HEK293 (cell line): ENCODE measurements at regions not wholly inside any gene's neighbourhood (a gene's known extent, or its start where the extent isn't known, plus 50 kb on each side); places are given as distances from the start of the nearest gene placed in this dataset.

Source experiments
- CTCF ChIA-PET: fragments of 350-600 bp; formaldehyde crosslinking; extraction: SDS; loops from one replicate; lab custom pipeline; 2021; ENCODE audit warnings: antibody characterized with exemption; lab: Yijun Ruan, JAX
- POLR2A ChIA-PET: fragments of 300-600 bp; formaldehyde crosslinking; extraction: SDS; loops from one replicate; lab custom pipeline; 2020; ENCODE audit warnings: antibody characterized with exemption, inconsistent platforms; lab: Yijun Ruan, JAX
- H3K27ac ChIP-seq: fragments of 200-500 bp; sonication (Bioruptor generic); 2 replicates; pipeline ENCODE4 v1.5.1; 2014; ENCODE audit warnings: low read depth, low read length, control low read depth, inconsistent platforms; ENCODE audit errors: extremely low read depth
- H3K36me3 ChIP-seq, 2 experiments: fragments of 200-500 bp in 1 of 2; sonication (Bioruptor generic) in 1 of 2; 1 replicate in 1 of 2; 2 replicates in 1 of 2; pipeline ENCODE4 v1.5.1; 2014 to 2017; ENCODE audit warnings: inconsistent platforms in 2 of 2, low read length in 2 of 2; ENCODE audit not compliant: control insufficient read depth in 2 of 2, insufficient read depth in 1 of 2
- H3K4me1 ChIP-seq: fragments of 200-500 bp; sonication (Bioruptor generic); 2 replicates; pipeline ENCODE4 v1.5.1; 2014; ENCODE audit warnings: mild to moderate bottlenecking, low read length, inconsistent platforms; ENCODE audit not compliant: control insufficient read depth, insufficient read depth
- H3K4me3 ChIP-seq: 2 replicates; pipeline ENCODE4 v1.5.1; 2011; ENCODE audit warnings: low read depth, mild to moderate bottlenecking, control low read depth, low read length, moderate library complexity
- H3K9me3 ChIP-seq: fragments of 200-500 bp; sonication (Bioruptor generic); 2 replicates; pipeline ENCODE4 v1.5.1; 2014; ENCODE audit warnings: low read depth, low read length, inconsistent platforms; ENCODE audit not compliant: control insufficient read depth, insufficient read depth
- EGR2 ChIP-seq: fragments of 450-650 bp; formaldehyde crosslinking; IDR thresholded peaks from 2 replicates; pipeline ENCODE4 v1.5.1; 2016; ENCODE audit warnings: low read depth, missing biosample characterization, missing genetic modification characterization
- FEZF1 ChIP-seq: fragments of 450-650 bp; formaldehyde crosslinking; IDR thresholded peaks from 2 replicates; pipeline ENCODE4 v1.5.1; 2016; ENCODE audit warnings: missing biosample characterization, missing genetic modification characterization
- HOXA7 ChIP-seq: sonication (generic); formaldehyde crosslinking; IDR thresholded peaks from 2 replicates; pipeline ENCODE4 v1.8.1; 2022; ENCODE audit warnings: missing genetic modification reagents, borderline replicate concordance
- MZF1 ChIP-seq: fragments of 450-650 bp; formaldehyde crosslinking; IDR thresholded peaks from 2 replicates; pipeline ENCODE4 v1.5.1; 2017; ENCODE audit warnings: missing biosample characterization, missing genetic modification characterization, borderline replicate concordance
- OSR2 ChIP-seq: fragments of 450-650 bp; formaldehyde crosslinking; IDR thresholded peaks from 2 replicates; pipeline ENCODE4 v1.5.1; 2016; ENCODE audit warnings: missing biosample characterization, missing genetic modification characterization
- RBAK ChIP-seq: fragments of 450-650 bp; formaldehyde crosslinking; IDR thresholded peaks from 2 replicates; pipeline ENCODE4 v1.5.1; 2016; ENCODE audit warnings: missing biosample characterization, missing genetic modification characterization
- SP2 ChIP-seq: fragments of 450-650 bp; formaldehyde crosslinking; IDR thresholded peaks from 2 replicates; pipeline ENCODE4 v1.5.1; 2016; ENCODE audit warnings: missing biosample characterization, missing genetic modification characterization
- ZBTB7A ChIP-seq: fragments of 450-650 bp; formaldehyde crosslinking; IDR thresholded peaks from 2 replicates; pipeline ENCODE4 v1.5.1; 2016; ENCODE audit warnings: low read depth, missing biosample characterization, missing genetic modification characterization
- ZFP3 ChIP-seq: fragments of 450-650 bp; formaldehyde crosslinking; IDR thresholded peaks from 2 replicates; pipeline ENCODE4 v1.5.1; 2016; ENCODE audit warnings: low read depth, missing biosample characterization, missing genetic modification characterization
- ZFP41 ChIP-seq: fragments of 450-650 bp; formaldehyde crosslinking; IDR thresholded peaks from 2 replicates; pipeline ENCODE4 v1.5.1; 2016; ENCODE audit warnings: missing biosample characterization, missing genetic modification characterization, borderline replicate concordance
- ZNF114 ChIP-seq: fragments of 450-650 bp; formaldehyde crosslinking; IDR thresholded peaks from 2 replicates; pipeline ENCODE4 v1.5.0; 2017; ENCODE audit warnings: missing biosample characterization, missing genetic modification characterization
- ZNF121 ChIP-seq: fragments of 450-650 bp; formaldehyde crosslinking; IDR thresholded peaks from 2 replicates; pipeline ENCODE4 v1.5.1; 2016; ENCODE audit warnings: missing biosample characterization, missing genetic modification characterization
- ZNF174 ChIP-seq: fragments of 450-650 bp; formaldehyde crosslinking; IDR thresholded peaks from 2 replicates; pipeline ENCODE4 v1.5.0; 2017; ENCODE audit warnings: missing biosample characterization, mild to moderate bottlenecking, missing genetic modification characterization
- ZNF621 ChIP-seq: fragments of 450-650 bp; formaldehyde crosslinking; IDR thresholded peaks from 2 replicates; pipeline ENCODE4 v1.5.1; 2017; ENCODE audit warnings: missing biosample characterization, missing genetic modification characterization
- ZNF623 ChIP-seq: fragments of 450-650 bp; formaldehyde crosslinking; IDR thresholded peaks from 2 replicates; pipeline ENCODE4 v1.5.1; 2016; ENCODE audit warnings: missing biosample characterization, missing genetic modification characterization
- ZNF747 ChIP-seq: fragments of 450-650 bp; formaldehyde crosslinking; IDR thresholded peaks from 2 replicates; pipeline ENCODE4 v1.5.1; 2016; ENCODE audit warnings: missing biosample characterization, missing genetic modification characterization
- TF ChIP-seq, protein P1 (sequence below): fragments of 450-650 bp; formaldehyde crosslinking; IDR thresholded peaks from 2 replicates; pipeline ENCODE4 v1.5.1; 2016; ENCODE audit warnings: missing biosample characterization, missing genetic modification characterization
- TF ChIP-seq, protein P2 (sequence below): fragments of 450-650 bp; formaldehyde crosslinking; IDR thresholded peaks from 2 replicates; pipeline ENCODE4 v1.5.1; 2016; ENCODE audit warnings: missing biosample characterization, missing genetic modification characterization, low read depth
- TF ChIP-seq, protein P3 (sequence below): fragments of 450-650 bp; formaldehyde crosslinking; IDR thresholded peaks from 2 replicates; pipeline ENCODE4 v1.5.1; 2017; ENCODE audit warnings: missing biosample characterization, missing genetic modification characterization
- TF ChIP-seq, protein P4 (sequence below): fragments of 450-650 bp; formaldehyde crosslinking; IDR thresholded peaks from 2 replicates; pipeline ENCODE4 v1.5.0; 2017; ENCODE audit warnings: missing biosample characterization, missing genetic modification characterization, borderline replicate concordance
- TF ChIP-seq, protein P5 (sequence below): fragments of 450-650 bp; formaldehyde crosslinking; IDR thresholded peaks from 2 replicates; pipeline ENCODE4 v1.5.1; 2016; ENCODE audit warnings: missing biosample characterization, missing genetic modification characterization
- TF ChIP-seq, protein P6 (sequence below): fragments of 450-650 bp; formaldehyde crosslinking; IDR thresholded peaks from 2 replicates; pipeline ENCODE4 v1.5.1; 2016; ENCODE audit warnings: missing biosample characterization, missing genetic modification characterization

DNA sequence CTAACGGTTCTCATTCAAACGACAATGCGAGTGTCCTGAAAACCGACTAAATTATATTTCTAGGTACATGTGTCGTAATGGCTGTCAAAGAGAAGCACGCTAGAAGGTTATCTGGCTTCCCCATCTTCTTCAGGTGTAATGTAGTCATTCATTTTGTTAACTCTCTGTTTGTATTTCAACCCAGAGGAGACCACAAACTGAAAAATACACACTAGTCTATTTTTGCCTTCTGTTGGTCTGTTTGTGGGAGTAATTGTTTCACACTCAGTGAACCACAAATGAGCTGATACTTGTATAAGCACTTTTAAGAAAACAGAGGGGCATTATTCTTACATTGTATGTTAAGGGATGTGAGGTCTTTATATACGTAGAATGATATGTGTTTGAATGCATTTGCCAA is 305.9 kb downstream of the GATA3 start (continued):
- TF ChIP-seq, protein P1, sequence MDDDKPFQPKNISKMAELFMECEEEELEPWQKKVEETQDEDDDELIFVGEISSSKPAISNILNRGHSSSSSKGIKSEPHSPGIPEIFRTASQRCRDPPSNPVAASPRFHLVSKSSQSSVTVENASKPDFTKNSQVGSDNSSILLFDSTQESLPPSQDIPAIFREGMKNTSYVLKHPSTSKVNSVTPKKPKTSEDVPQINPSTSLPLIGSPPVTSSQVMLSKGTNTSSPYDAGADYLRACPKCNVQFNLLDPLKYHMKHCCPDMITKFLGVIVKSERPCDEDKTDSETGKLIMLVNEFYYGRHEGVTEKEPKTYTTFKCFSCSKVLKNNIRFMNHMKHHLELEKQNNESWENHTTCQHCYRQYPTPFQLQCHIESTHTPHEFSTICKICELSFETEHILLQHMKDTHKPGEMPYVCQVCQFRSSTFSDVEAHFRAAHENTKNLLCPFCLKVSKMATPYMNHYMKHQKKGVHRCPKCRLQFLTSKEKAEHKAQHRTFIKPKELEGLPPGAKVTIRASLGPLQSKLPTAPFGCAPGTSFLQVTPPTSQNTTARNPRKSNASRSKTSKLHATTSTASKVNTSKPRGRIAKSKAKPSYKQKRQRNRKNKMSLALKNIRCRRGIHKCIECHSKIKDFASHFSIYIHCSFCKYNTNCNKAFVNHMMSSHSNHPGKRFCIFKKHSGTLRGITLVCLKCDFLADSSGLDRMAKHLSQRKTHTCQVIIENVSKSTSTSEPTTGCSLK (tag by site-specific recombination), result no peak

DNA sequence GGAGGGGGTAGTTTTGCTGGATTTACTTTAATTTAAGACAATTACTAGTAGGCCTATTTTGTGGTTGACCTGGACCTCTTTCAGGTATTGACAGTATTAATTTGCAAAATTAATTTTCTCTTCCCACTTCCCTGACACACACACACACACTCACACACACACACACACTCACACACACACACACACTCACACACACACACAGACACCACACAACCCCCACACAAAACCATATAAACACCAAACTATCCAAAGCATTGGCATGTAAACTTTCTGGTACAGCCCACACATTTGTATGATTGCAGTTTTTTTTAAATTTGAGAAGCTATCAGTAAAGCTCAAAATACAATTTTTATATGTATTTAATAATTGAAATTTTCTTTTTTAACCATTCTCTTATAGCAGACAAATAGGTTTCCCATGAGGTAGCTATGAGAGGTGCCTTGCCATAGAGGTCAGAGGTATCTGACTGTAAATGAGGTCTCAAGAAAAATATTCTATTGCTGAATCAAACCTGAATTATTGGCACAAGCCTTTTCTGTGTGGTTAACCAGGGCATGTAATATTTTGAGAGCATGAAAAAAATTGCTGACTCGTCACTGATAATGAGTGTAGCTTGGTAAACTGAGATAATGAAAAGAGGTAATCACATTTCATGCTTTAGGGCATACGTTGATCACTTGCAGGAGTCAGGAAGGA is 306.5 kb downstream of the GATA3 start:
- Histone ChIP-seq H3K4me3 (no peak overlapping the region), H3K36me3 (no peaks in the 10 kb centered on the region), H3K9me3 (no peaks in the 10 kb centered on the region), H3K27ac (no peak overlapping the region), H3K4me1 (no peaks in the 10 kb centered on the region)
- no peak for TF ChIP-seq SP2 (tag by site-specific recombination)
- no peak for TF ChIP-seq FEZF1 (tag by site-specific recombination)
- TF ChIP-seq, protein P2, sequence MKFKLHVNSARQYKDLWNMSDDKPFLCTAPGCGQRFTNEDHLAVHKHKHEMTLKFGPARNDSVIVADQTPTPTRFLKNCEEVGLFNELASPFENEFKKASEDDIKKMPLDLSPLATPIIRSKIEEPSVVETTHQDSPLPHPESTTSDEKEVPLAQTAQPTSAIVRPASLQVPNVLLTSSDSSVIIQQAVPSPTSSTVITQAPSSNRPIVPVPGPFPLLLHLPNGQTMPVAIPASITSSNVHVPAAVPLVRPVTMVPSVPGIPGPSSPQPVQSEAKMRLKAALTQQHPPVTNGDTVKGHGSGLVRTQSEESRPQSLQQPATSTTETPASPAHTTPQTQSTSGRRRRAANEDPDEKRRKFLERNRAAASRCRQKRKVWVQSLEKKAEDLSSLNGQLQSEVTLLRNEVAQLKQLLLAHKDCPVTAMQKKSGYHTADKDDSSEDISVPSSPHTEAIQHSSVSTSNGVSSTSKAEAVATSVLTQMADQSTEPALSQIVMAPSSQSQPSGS (tag by site-specific recombination), result no peak
- peak; percentile 29; the same call in 1 of the 2 replicates for TF ChIP-seq EGR2
- no peak for TF ChIP-seq ZNF747 (tag by site-specific recombination)
- TF ChIP-seq RBAK, result no peak
- no peak for TF ChIP-seq ZNF621 (tag by site-specific recombination)
- no peak for TF ChIP-seq OSR2 (tag by site-specific recombination)
- no peak for TF ChIP-seq MZF1
- TF ChIP-seq ZBTB7A (tag by site-specific recombination), result no peak
- TF ChIP-seq HOXA7 (CRISPR knock-in tag), result no peak
- TF ChIP-seq ZNF121, result no peak
- no peak for TF ChIP-seq ZNF623 (tag by site-specific recombination)
- TF ChIP-seq, protein P3, sequence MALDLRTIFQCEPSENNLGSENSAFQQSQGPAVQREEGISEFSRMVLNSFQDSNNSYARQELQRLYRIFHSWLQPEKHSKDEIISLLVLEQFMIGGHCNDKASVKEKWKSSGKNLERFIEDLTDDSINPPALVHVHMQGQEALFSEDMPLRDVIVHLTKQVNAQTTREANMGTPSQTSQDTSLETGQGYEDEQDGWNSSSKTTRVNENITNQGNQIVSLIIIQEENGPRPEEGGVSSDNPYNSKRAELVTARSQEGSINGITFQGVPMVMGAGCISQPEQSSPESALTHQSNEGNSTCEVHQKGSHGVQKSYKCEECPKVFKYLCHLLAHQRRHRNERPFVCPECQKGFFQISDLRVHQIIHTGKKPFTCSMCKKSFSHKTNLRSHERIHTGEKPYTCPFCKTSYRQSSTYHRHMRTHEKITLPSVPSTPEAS, result peak; percentile 71
- no peak for TF ChIP-seq ZFP41 (tag by site-specific recombination)
- ChIA-PET POLR2A (no interaction called here), CTCF (no interaction called here)

DNA sequence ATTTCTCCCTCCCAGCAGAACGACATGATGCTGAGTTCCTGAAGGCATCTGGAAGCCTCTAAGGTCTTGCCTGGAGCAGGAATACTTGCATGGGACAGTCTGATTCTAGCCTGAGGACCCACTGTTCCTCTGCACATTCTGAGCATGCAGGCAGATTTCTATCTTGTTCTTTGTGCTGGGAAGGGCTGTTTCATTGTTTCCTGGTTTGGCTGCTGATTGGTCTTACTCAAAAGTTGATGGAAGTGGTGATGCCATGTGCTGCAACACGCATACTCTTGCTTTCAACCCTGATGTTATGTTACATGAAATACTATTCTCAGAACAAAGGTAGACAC is 307.0 kb downstream of the GATA3 start:
- POLR2A ChIA-PET, result no interaction called here
- Histone ChIP-seq H3K4me1 (no peaks in the 10 kb centered on the region), H3K27ac (no peak overlapping the region), H3K4me3 (no peak overlapping the region), H3K36me3 (no peaks in the 10 kb centered on the region), H3K9me3 (no peaks in the 10 kb centered on the region)
- CTCF ChIA-PET, result no interaction called here
- TF ChIP-seq ZNF114 (tag by site-specific recombination) (no peak), ZNF174 (tag by site-specific recombination) (no peak), ZFP3 (tag by site-specific recombination) (no peak)
- TF ChIP-seq, protein P4, sequence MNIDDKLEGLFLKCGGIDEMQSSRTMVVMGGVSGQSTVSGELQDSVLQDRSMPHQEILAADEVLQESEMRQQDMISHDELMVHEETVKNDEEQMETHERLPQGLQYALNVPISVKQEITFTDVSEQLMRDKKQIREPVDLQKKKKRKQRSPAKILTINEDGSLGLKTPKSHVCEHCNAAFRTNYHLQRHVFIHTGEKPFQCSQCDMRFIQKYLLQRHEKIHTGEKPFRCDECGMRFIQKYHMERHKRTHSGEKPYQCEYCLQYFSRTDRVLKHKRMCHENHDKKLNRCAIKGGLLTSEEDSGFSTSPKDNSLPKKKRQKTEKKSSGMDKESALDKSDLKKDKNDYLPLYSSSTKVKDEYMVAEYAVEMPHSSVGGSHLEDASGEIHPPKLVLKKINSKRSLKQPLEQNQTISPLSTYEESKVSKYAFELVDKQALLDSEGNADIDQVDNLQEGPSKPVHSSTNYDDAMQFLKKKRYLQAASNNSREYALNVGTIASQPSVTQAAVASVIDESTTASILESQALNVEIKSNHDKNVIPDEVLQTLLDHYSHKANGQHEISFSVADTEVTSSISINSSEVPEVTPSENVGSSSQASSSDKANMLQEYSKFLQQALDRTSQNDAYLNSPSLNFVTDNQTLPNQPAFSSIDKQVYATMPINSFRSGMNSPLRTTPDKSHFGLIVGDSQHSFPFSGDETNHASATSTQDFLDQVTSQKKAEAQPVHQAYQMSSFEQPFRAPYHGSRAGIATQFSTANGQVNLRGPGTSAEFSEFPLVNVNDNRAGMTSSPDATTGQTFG (tag by site-specific recombination), result no peak
- TF ChIP-seq, protein P5, sequence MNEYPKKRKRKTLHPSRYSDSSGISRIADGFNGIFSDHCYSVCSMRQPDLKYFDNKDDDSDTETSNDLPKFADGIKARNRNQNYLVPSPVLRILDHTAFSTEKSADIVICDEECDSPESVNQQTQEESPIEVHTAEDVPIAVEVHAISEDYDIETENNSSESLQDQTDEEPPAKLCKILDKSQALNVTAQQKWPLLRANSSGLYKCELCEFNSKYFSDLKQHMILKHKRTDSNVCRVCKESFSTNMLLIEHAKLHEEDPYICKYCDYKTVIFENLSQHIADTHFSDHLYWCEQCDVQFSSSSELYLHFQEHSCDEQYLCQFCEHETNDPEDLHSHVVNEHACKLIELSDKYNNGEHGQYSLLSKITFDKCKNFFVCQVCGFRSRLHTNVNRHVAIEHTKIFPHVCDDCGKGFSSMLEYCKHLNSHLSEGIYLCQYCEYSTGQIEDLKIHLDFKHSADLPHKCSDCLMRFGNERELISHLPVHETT, result no peak
- TF ChIP-seq, protein P6, sequence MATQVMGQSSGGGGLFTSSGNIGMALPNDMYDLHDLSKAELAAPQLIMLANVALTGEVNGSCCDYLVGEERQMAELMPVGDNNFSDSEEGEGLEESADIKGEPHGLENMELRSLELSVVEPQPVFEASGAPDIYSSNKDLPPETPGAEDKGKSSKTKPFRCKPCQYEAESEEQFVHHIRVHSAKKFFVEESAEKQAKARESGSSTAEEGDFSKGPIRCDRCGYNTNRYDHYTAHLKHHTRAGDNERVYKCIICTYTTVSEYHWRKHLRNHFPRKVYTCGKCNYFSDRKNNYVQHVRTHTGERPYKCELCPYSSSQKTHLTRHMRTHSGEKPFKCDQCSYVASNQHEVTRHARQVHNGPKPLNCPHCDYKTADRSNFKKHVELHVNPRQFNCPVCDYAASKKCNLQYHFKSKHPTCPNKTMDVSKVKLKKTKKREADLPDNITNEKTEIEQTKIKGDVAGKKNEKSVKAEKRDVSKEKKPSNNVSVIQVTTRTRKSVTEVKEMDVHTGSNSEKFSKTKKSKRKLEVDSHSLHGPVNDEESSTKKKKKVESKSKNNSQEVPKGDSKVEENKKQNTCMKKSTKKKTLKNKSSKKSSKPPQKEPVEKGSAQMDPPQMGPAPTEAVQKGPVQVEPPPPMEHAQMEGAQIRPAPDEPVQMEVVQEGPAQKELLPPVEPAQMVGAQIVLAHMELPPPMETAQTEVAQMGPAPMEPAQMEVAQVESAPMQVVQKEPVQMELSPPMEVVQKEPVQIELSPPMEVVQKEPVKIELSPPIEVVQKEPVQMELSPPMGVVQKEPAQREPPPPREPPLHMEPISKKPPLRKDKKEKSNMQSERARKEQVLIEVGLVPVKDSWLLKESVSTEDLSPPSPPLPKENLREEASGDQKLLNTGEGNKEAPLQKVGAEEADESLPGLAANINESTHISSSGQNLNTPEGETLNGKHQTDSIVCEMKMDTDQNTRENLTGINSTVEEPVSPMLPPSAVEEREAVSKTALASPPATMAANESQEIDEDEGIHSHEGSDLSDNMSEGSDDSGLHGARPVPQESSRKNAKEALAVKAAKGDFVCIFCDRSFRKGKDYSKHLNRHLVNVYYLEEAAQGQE (tag by site-specific recombination), result no peak
